ENCODE measurements at regions not wholly inside any gene's neighbourhood (a gene's known extent, or its start where the extent isn't known, plus 50 kb on each side); places are given as distances from the start of the nearest gene placed in this dataset.

GRCh38 chr2:146351689-146352088 lies 1493.1 kb upstream of the ACVR2A start:
- CTCF ChIA-PET: no interaction called here

GRCh38 chr2:146349334-146349733 lies 1495.5 kb upstream of the ACVR2A start:
- H3K4me3 ChIP-seq (ENCODE audit: low read depth in 2 of 2, low read length in 2 of 2): no peak overlapping the region
- no peaks in the 10 kb centered on the region for H3K36me3 ChIP-seq (ENCODE audit: control insufficient read depth, insufficient read depth, low read length)
- H3K27me3 ChIP-seq (ENCODE audit: control insufficient read depth, insufficient read depth, low read length): no peaks in the 10 kb centered on the region
- ChIA-PET CTCF (no interaction called here), POLR2A (no interaction called here)
- no peaks in the 10 kb centered on the region for H3K4me1 ChIP-seq (ENCODE audit: control insufficient read depth, insufficient read depth, low read length)
- TF ChIP-seq SIN3A (IDR thresholded peaks at IDR 0.05; ENCODE audit: borderline replicate concordance, insufficient read depth, low read depth, low read length) (no peak), REST (IDR thresholded peaks at IDR 0.05; ENCODE audit: insufficient read depth in 1 of 2, low read depth in 2 of 2, low read length in 1 of 2) (no peak), POLR2AphosphoS5 (IDR thresholded peaks at IDR 0.05; ENCODE audit: low read depth, low read length) (no peak), CTCF (IDR thresholded peaks at IDR 0.05) (no peak), TCF7L2 (IDR thresholded peaks at IDR 0.05; ENCODE audit: low read depth, low read length) (no peak)
- H3K27ac ChIP-seq (ENCODE audit: low read length): no peak overlapping the region
- ATAC-seq (no peak), DNase-seq (ENCODE audit: low read depth, low spot score) (no peak)
- no peaks in the 10 kb centered on the region for H3K9me3 ChIP-seq (ENCODE audit: control insufficient read depth, insufficient read depth, low read depth, low read length)
- no TSS peak for BruUV-seq (replicated peaks)
- intact Hi-C loops (cut with micrococcal nuclease; ENCODE audit: unreplicated experiment) (no loop called here), in situ Hi-C loops (cut with HindIII; ENCODE audit: low pct_unique_long_range_greater_than_20kb, low sequenced_read_pairs) (no loop called here)

More at GRCh38 chr2:146351689-146352088, 1493.1 kb upstream of the ACVR2A start:
- BruUV-seq (replicated peaks): no TSS peak
- in situ Hi-C loops (cut with HindIII; ENCODE audit: low pct_unique_long_range_greater_than_20kb, low sequenced_read_pairs): no loop called here
- Histone ChIP-seq H3K4me1 (ENCODE audit: control insufficient read depth, insufficient read depth, low read length) (no peaks in the 10 kb centered on the region), H3K36me3 (ENCODE audit: control insufficient read depth, insufficient read depth, low read length) (no peaks in the 10 kb centered on the region), H3K27ac (ENCODE audit: low read length) (no peak overlapping the region), H3K9me3 (ENCODE audit: control insufficient read depth, insufficient read depth, low read depth, low read length) (no peaks in the 10 kb centered on the region), H3K27me3 (ENCODE audit: control insufficient read depth, insufficient read depth, low read length) (no peaks in the 10 kb centered on the region), H3K4me3 (ENCODE audit: low read depth in 2 of 2, low read length in 2 of 2) (no peak overlapping the region)
- POLR2A ChIA-PET: no interaction called here
- ATAC-seq (no peak), DNase-seq (ENCODE audit: low read depth, low spot score) (no peak)
- intact Hi-C loops (cut with micrococcal nuclease; ENCODE audit: unreplicated experiment): no loop called here
- TF ChIP-seq REST (IDR thresholded peaks at IDR 0.05; ENCODE audit: insufficient read depth in 1 of 2, low read depth in 2 of 2, low read length in 1 of 2): no peak
- TF ChIP-seq SIN3A (IDR thresholded peaks at IDR 0.05; ENCODE audit: borderline replicate concordance, insufficient read depth, low read depth, low read length): no peak
- TF ChIP-seq POLR2AphosphoS5 (IDR thresholded peaks at IDR 0.05; ENCODE audit: low read depth, low read length): no peak
- no peak for TF ChIP-seq TCF7L2 (IDR thresholded peaks at IDR 0.05; ENCODE audit: low read depth, low read length)
- no peak for TF ChIP-seq CTCF (IDR thresholded peaks at IDR 0.05)
